Endothelial cell of umbilical vein (primary cell): ENCODE measurements at regions not wholly inside any gene's neighbourhood (a gene's known extent, or its start where the extent isn't known, plus 50 kb on each side); places are given as distances from the start of the nearest gene placed in this dataset.

Source experiments
- BruUV-seq: library from RNA; stranded (reverse); fragments of 400-500 nt; replicated peaks from 2 replicates; lab custom pipeline; 2021; lab: Mats Ljungman, UMichigan
- CTCF ChIA-PET: fragments of 300-600, 350-600 bp; sonication (Branson Sonifier 250); formaldehyde crosslinking; loops from one replicate; lab custom pipeline; 2021; ENCODE audit warnings: antibody characterized with exemption, inconsistent platforms; lab: Charles Lee
- POLR2A ChIA-PET: fragments of 300-600, 350-600 bp; sonication (Branson Sonifier 250); formaldehyde crosslinking; loops from one replicate; lab custom pipeline; 2021; ENCODE audit warnings: antibody characterized with exemption, inconsistent platforms; lab: Charles Lee
- DNase-seq: peaks from one replicate; pipeline ENCODE4 v3.0.0-alpha.2; 2011; ENCODE audit warnings: low read depth, low spot score
- FAIRE-seq: peaks from 2 replicates; lab custom pipeline; 2011; peaks lifted over from hg19 to GRCh38; lab: Jason Lieb, UNC
- H2AFZ ChIP-seq: 2 replicates; pipeline ENCODE4 v1.6.0; 2012; ENCODE audit warnings: low read depth, low read length, control low read depth, inconsistent platforms
- H3K27ac ChIP-seq: 2 replicates; pipeline ENCODE4 v1.5.1; 2011; ENCODE audit warnings: low read depth, mild to moderate bottlenecking, control low read depth, low read length, moderate library complexity; ENCODE audit not compliant: insufficient read depth
- H3K27me3 ChIP-seq, 2 experiments: 2 replicates each; pipeline versions ENCODE4 v1.6.0 to v1.6.1; 2011; ENCODE audit warnings: low read length in 2 of 2, mixed read lengths in 1 of 2; ENCODE audit not compliant: control insufficient read depth in 2 of 2, insufficient read depth in 2 of 2
- H3K36me3 ChIP-seq, 2 experiments: 2 replicates in 1 of 2; 3 replicates in 1 of 2; pipeline ENCODE4 v1.5.1; 2011; ENCODE audit warnings: low read length in 2 of 2, mild to moderate bottlenecking in 1 of 2, moderate library complexity in 1 of 2; ENCODE audit not compliant: control insufficient read depth in 2 of 2, insufficient read depth in 2 of 2; ENCODE audit errors: extremely low read depth in 1 of 2
- H3K4me1 ChIP-seq: 3 replicates; pipeline ENCODE4 v1.5.1; 2011; ENCODE audit warnings: mild to moderate bottlenecking, low read length; ENCODE audit not compliant: control insufficient read depth, insufficient read depth; ENCODE audit errors: extremely low read depth
- H3K4me2 ChIP-seq: 2 replicates; pipeline ENCODE4 v1.6.1; 2011; ENCODE audit warnings: low read length, control low read depth, mixed read lengths; ENCODE audit not compliant: insufficient read depth
- H3K4me3 ChIP-seq, 3 experiments: fragments of 200-600 bp in 1 of 3; sonication (generic), shearing (Covaris generic) in 1 of 3; replicated peaks in 1 of 3; 2 replicates each; pipeline ENCODE4 v1.5.1; 2011 to 2016; ENCODE audit warnings: control low read depth in 3 of 3, low read length in 3 of 3, mild to moderate bottlenecking in 2 of 3, inconsistent platforms in 1 of 3, low read depth in 1 of 3, moderate library complexity in 1 of 3; ENCODE audit not compliant: insufficient read depth in 1 of 3
- H3K79me2 ChIP-seq: 2 replicates; pipeline ENCODE4 v1.6.0; 2012; ENCODE audit warnings: low read length, inconsistent platforms; ENCODE audit not compliant: control insufficient read depth, insufficient read depth
- H3K9ac ChIP-seq: replicated peaks from 2 replicates; pipeline ENCODE3; 2011; ENCODE audit warnings: low read length, control low read depth; ENCODE audit not compliant: insufficient read depth; ENCODE audit errors: extremely low read depth
- H3K9me1 ChIP-seq: replicated peaks from 3 replicates; pipeline ENCODE4 v1.6.0; 2011; ENCODE audit warnings: mild to moderate bottlenecking, low read length; ENCODE audit not compliant: control insufficient read depth, insufficient read depth; ENCODE audit errors: extremely low read depth
- H3K9me3 ChIP-seq: replicated peaks from 2 replicates; pipeline ENCODE4 v1.5.1; 2012; ENCODE audit warnings: low read length, inconsistent platforms; ENCODE audit not compliant: control insufficient read depth, insufficient read depth
- H4K20me1 ChIP-seq: replicated peaks from 2 replicates; pipeline ENCODE3; 2011; ENCODE audit warnings: mild to moderate bottlenecking, low read length; ENCODE audit not compliant: control insufficient read depth, insufficient read depth; ENCODE audit errors: extremely low read depth
- EZH2 ChIP-seq: IDR thresholded peaks from 2 replicates; pipeline ENCODE4 v1.6.1; 2012; ENCODE audit warnings: borderline replicate concordance, low read depth, mild to moderate bottlenecking, moderate library complexity, low read length, inconsistent platforms; ENCODE audit not compliant: severe bottlenecking
- FOS ChIP-seq: IDR thresholded peaks from 2 replicates; pipeline ENCODE4 v1.6.1; 2011; ENCODE audit warnings: mild to moderate bottlenecking, low read length, moderate library complexity, borderline replicate concordance; ENCODE audit not compliant: insufficient read depth
- GATA2 ChIP-seq: IDR thresholded peaks from 2 replicates; pipeline ENCODE4 v1.7.0; 2011; ENCODE audit warnings: low read depth, mild to moderate bottlenecking, moderate library complexity, mixed read lengths, low read length; ENCODE audit not compliant: insufficient read length, insufficient read depth
- JUN ChIP-seq: IDR thresholded peaks from 2 replicates; pipeline ENCODE4 v1.6.1; 2011; ENCODE audit warnings: borderline replicate concordance, low read depth; ENCODE audit not compliant: insufficient read length, insufficient read depth
- MAX ChIP-seq: IDR thresholded peaks from 2 replicates; pipeline ENCODE4 v1.6.1; 2011; ENCODE audit not compliant: insufficient read depth, insufficient read length
- MYC ChIP-seq: IDR thresholded peaks from one replicate; pipeline ENCODE4 v1.6.1; 2011; ENCODE audit warnings: mild to moderate bottlenecking, low read depth, low read length
- POLR2A ChIP-seq: IDR thresholded peaks from 2 replicates; pipeline ENCODE4 v1.6.1; 2012; ENCODE audit warnings: low read depth, mild to moderate bottlenecking, control low read depth, low read length
- POLR2AphosphoS5 ChIP-seq: IDR thresholded peaks from 2 replicates; pipeline ENCODE4 v1.6.1; 2012; ENCODE audit warnings: low read depth, mild to moderate bottlenecking, control low read depth, low read length, moderate library complexity; ENCODE audit not compliant: insufficient read depth
- dilution Hi-C: fragments of 300-500 bp; cut with MboI; formaldehyde crosslinking; loops from one replicate; pipeline ENCODE4 v1.15.0; 2019; ENCODE audit warnings: low sequenced_read_pairs; ENCODE audit not compliant: extremely low pct_ligation_motif_present
- intact Hi-C: fragments of 100-400 bp; cut with micrococcal nuclease; formaldehyde crosslinking; loops from one replicate; pipeline ENCODE4 v1.10.0; 2022
- TF ChIP-seq, protein P1 (sequence below), 2 donors: IDR thresholded peaks; 1 replicate in 1 of 2; 2 replicates in 1 of 2; pipeline ENCODE4 v1.5.1; 2011; ENCODE audit warnings: low read length in 2 of 2, mild to moderate bottlenecking in 2 of 2, moderate library complexity in 2 of 2, control low read depth in 1 of 2, inconsistent platforms in 1 of 2, low read depth in 1 of 2; ENCODE audit not compliant: insufficient read depth in 1 of 2; ENCODE audit errors: extremely low read depth in 1 of 2

DNA sequence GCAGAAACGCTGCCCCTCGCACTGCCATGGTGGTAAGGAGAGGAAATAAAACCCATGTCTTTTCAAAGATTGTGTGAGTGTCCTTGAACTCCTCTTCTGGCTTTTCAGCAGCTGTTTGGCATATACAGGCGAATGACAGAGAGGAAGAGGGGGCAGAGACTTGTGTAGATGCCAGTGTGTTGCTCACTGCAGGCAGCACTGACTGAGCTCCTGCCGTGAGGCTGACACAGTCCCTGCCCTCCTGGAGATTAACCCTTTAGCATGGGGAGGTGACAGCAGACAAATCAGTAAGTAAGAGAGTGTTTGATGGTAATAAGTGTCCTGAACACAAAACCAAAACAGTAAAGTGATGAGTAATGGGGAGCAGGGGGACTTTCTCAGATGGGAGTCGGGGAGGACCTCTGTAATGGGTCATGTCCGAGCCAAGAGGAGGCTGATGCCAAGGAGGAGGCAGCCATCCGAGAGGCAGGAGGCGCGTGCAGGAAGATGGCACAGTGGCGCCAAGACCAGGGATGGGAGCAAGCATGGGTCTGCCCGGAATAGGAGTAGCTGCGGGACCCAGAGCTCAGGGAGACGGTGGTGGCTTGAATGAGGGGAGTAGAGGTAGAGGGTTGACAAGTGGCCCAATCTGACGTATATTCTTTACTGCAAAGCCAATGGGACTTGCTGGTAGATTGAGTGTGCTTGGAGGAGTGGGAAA, 182.2 kb downstream of the FOXO1 start:
- dilution Hi-C loops = no loop called here
- intact Hi-C loops = no loop called here
- H3K9me3 ChIP-seq = no peaks in the 10 kb centered on the region
- BruUV-seq = no TSS peak
- CTCF ChIA-PET = no interaction called here
- H3K9me1 ChIP-seq = no peaks in the 10 kb centered on the region
- no peaks in the 10 kb centered on the region for H3K79me2 ChIP-seq
- H2AFZ ChIP-seq = no peak overlapping the region
- POLR2A ChIA-PET = interaction anchor here (0.5 kb wide), 1 partner anchor 46 kb away, joined by 3 read pairs; no protein-coding TSS in a partner anchor
- TF ChIP-seq POLR2A (no peak), EZH2 (no peak), MYC (no peak), POLR2AphosphoS5 (no peak), MAX (no peak), JUN (no peak), FOS (no peak), GATA2 (no peak)
- TF ChIP-seq, protein P1, sequence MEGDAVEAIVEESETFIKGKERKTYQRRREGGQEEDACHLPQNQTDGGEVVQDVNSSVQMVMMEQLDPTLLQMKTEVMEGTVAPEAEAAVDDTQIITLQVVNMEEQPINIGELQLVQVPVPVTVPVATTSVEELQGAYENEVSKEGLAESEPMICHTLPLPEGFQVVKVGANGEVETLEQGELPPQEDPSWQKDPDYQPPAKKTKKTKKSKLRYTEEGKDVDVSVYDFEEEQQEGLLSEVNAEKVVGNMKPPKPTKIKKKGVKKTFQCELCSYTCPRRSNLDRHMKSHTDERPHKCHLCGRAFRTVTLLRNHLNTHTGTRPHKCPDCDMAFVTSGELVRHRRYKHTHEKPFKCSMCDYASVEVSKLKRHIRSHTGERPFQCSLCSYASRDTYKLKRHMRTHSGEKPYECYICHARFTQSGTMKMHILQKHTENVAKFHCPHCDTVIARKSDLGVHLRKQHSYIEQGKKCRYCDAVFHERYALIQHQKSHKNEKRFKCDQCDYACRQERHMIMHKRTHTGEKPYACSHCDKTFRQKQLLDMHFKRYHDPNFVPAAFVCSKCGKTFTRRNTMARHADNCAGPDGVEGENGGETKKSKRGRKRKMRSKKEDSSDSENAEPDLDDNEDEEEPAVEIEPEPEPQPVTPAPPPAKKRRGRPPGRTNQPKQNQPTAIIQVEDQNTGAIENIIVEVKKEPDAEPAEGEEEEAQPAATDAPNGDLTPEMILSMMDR (IDR thresholded peaks at IDR 0.05; ENCODE audit: extremely low read depth in 1 of 2, insufficient read depth in 1 of 2, low read depth in 1 of 2, low read length in 2 of 2) = no peak
- no peak overlapping the region for H3K9ac ChIP-seq
- no peak overlapping the region for H3K4me3 ChIP-seq
- H3K36me3 ChIP-seq = no peaks in the 10 kb centered on the region
- DNase-seq (no peak), FAIRE-seq (no peak)
- H3K4me1 ChIP-seq = peaks cover under 1% of the 10 kb centered on the region
- no peaks in the 10 kb centered on the region for H4K20me1 ChIP-seq
- H3K4me2 ChIP-seq = no peak overlapping the region
- no peaks in the 10 kb centered on the region for H3K27me3 ChIP-seq
- no peak overlapping the region for H3K27ac ChIP-seq
